ENCODE measurements at regions not wholly inside any gene's neighbourhood (a gene's known extent, or its start where the extent isn't known, plus 50 kb on each side); places are given as distances from the start of the nearest gene placed in this dataset.
A peak's percentile ranks its signal among the peaks of the same experiment; 100 is the strongest.
"Not testable (repeated sequence)": the region's sequence is repeated elsewhere in the genome, so short reads cannot be mapped to it uniquely, and the experiment has no call there.

GRCh38 chr6:164069350-164069990, 655.0 kb downstream of the QKI start:
- peak; percentile 28 for DNase-seq (ENCODE audit: low read depth)

- DNase-seq (ENCODE audit: low read depth): no peak
These were observed 654.0 kb downstream of the QKI start for GRCh38 chr6:164068527-164068926.

DNA sequence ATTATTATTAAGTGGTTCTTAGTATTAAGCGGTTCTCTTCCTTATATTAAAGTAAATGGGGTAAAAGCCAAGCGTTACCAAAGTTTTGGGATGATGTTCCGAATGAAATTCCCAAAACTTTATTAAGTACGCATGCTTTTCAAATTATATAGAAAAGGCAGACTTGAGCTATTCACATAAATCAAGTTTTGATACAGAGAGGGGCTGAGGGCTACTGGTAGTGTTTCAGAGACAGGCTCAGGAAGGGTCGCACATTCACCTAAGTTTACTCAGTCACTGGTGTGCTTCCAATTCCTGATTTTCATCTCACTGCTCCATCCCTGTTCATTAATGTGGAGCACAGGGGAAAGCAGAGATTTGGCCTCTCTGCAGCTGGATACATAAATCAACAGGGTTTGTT, 652.2 kb downstream of the QKI start:
- DNase-seq (ENCODE audit: low read depth): no peak

DNA sequence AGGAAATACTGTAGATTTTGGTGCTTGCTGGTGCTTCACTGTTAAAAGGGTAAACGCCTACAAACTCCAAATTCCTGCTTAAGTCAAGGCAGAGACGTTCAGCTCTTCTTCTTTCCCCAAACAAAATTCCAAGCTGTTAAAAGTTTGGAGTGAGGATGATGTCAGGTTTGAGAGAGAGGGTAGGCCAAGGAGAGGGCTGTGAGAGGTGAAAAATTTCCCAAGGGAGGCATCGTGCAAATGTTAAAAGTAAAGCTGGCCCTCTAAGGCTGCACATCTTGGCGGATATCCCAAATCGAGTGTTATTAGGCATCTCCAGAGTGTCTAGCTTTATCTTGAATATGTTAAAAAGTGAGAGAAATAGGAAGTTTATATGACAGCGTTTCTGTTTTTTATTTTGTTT, 651.8 kb downstream of the QKI start:
- DNase-seq (ENCODE audit: low read depth): no peak

GRCh38 chr6:164063346-164063745, 648.8 kb downstream of the QKI start:
- DNase-seq (ENCODE audit: low read depth): no peak

- DNase-seq (ENCODE audit: low read depth): no peak
These were observed 648.4 kb downstream of the QKI start for GRCh38 chr6:164062872-164063271.

DNA sequence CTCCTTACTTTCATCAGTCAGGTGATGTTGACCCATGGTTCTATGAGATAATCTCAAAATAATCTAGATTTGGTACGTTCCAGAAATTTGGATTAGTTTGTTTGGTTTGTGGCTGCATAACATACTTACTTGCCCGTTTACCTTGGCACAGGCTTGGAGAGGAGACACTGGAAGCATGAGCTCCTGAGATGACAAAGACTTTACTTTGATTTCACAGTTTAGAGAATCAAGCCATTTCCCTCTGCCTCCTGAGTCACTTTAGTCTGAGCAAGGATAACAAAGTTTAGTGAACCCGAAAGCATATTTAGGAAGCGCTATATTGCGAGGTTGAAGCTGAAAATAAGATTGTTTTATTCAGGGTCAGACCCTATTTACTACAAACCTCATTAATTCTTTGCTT, 643.4 kb downstream of the QKI start:
- DNase-seq (ENCODE audit: low read depth): no peak

DNA sequence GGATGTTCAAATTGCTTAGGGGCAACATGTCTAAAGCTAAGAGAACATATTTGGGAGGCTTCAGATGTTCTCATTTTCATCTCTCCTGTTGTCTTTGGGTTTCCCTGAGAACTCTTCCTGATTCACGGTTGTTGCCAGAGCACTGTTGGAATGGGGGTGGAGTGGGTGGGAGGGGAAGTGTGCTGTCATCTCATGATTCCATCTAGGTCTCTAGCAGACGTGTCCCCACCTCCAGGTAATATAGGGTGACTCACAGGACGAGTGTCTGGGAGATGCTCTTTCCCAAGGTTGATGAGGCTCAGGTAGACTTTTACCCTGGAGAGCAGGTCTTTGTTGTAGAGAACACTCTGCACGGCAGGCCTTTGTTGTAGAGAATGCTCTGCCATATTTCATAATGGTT, 636.9 kb downstream of the QKI start:
- no peak for DNase-seq (ENCODE audit: low read depth)

DNA sequence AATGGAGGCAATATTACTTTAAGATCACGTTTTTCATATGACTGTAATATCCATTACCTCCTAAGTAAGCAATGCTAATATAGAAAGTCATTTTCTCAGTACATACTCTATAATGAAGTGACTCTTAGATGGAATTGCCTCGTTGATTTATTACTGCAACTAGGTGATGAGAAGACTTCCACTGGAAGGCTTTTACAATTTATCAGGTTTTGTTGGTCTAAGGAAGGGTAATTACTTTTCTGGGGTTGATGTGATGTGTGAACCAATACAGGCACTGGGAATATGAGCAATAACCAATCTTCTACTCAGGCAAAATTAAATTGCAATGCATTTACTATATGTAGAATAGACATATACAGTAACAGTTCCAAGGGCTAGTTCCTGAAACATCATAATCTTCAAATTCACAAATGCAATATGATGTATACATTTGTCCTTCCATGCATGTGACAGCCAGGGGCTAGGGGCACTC, 635.0 kb downstream of the QKI start:
- DNase-seq (ENCODE audit: low read depth): no peak

- no peak for DNase-seq (ENCODE audit: low read depth)
These were observed 634.5 kb downstream of the QKI start for GRCh38 chr6:164048840-164049516.

DNA sequence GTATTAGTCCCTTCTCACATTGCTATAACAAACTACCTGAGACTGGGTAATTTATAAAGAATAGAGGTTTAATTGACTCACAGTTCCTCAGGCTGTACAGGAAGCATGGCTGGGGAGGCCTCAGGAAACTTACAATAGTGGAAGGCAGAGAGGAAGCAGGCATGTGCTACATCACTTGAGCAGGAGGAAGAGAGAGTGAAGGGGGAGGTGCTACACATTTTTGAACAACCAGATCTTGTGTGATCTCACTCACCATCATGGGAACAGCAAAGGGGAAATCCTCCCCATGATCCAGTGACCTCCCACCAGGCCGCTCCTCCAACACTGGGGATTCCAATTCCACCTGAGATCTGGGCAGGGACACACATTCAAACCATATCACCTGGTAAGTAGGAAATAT, 630.6 kb downstream of the QKI start:
- no peak for DNase-seq (ENCODE audit: low read depth)

GRCh38 chr6:164043656-164044055, 629.1 kb downstream of the QKI start:
- not testable (repeated sequence) for DNase-seq (ENCODE audit: low read depth)

DNA sequence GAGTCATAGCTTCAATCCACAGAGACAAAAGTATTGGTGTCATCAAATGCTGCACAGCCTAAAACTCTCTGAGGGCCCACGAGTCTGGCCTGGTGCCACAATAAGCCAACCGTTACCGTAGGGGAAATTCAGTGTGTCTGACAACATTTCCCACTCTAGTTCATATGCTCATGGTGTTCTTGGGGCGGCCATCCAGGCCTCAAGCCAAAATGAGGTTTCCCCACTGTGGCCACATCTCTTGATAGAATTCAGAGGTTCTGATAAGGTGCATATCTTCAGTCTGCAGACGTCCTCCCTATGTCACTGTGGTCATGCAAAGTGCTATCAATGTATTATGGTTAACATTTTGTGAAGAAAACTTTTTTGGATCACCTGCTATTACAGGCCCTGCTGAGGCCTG, 627.7 kb downstream of the QKI start:
- no peak for DNase-seq (ENCODE audit: low read depth)

DNA sequence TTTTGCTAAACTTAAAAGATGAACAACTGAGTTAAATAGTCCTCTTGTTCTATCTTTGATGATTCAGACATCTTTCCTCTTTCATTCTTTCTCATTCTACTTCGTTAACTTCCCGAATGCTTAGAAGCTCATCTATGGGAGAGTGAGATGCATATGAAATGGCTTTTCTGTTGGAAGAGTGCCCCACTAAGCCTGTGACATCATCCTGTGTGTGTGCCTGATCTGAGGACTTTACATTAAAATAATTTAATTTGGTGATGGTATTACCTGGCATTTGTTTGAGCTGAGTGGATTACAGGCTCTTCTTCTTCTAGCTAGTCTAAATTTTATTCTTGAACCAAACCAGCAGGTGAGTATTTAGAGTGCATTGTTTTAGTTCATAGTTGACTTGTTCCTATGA, 626.5 kb downstream of the QKI start:
- DNase-seq (ENCODE audit: low read depth): no peak

DNA sequence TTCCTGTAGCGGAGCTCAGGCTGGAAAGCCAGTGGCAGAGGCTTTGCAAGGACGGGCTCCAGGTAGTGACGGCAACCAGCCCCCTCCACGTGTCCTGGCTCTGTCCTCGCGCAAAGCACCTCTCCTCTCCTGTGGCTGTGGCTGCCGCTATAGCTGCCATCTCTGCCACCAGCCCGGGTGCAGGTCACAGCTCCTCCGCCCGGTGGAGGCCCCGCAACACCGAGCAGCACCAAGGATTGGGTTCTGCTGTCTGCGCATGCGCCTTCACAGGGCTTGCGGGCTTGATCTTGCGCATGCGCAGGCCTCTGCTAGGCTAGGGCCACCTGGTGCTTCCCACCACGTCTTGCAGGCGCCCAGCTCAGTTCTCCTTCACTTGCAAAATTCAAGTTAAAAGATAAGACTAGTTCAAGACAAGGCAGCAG, 625.4 kb downstream of the QKI start:
- DNase-seq (ENCODE audit: low read depth): no peak

DNA sequence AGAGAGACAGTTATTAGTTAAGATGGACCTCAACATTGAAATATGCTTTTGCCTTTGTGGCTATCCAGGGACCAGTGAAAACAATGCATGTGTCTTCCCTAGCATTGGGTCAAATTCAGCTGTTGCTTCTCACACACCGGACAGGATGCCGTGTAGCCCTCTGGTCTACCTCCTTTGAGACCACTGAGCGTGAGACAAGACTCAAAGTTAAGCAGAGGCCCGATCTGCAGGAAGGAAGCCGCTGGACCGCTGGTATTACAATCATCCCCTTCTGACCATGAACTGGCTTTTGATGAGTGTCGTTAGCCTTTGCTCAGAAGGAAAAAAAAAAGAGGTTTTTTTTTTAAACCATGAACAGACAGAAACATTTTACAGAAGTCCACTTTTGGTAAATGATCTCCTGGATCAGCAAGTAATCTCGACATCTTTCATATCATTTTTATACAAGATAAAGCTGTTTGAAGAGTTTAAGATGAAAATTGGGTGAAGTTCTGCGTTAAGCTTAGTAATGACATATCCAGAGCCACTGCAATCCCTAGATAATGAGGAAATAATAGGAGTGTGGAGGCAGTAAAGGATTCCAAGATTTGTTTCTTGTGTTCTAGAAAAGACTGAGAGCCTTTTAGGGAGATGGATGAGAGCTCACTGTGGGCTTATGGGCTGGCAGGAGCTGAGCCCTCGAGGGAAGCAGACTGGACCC, 622.8 kb downstream of the QKI start:
- no peak for DNase-seq (ENCODE audit: low read depth)

GRCh38 chr6:164035900-164036485, 621.5 kb downstream of the QKI start:
- no peak for DNase-seq (ENCODE audit: low read depth)

- DNase-seq (ENCODE audit: low read depth): peak; percentile 5
These were observed 620.2 kb downstream of the QKI start for GRCh38 chr6:164034602-164035140.

DNA sequence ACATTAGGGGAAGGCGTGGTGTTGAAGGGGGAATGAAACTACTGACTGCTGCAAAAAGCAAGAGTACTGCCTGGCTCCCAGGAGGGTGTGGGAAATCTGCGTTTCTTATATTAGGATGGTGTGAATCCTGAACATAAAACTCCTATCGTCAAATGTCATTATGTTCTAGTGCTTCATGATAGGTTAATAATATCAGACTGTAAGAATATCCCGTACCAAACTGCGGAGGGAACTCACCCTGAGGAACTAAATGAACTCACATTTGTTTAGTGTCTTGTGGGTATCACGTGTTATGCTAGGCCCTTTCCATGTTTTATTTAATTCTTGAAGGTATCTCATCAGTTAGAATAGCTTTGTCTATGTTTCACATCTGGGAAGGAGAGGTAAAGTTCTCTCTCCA, 610.7 kb downstream of the QKI start:
- no peak for DNase-seq (ENCODE audit: low read depth)

DNA sequence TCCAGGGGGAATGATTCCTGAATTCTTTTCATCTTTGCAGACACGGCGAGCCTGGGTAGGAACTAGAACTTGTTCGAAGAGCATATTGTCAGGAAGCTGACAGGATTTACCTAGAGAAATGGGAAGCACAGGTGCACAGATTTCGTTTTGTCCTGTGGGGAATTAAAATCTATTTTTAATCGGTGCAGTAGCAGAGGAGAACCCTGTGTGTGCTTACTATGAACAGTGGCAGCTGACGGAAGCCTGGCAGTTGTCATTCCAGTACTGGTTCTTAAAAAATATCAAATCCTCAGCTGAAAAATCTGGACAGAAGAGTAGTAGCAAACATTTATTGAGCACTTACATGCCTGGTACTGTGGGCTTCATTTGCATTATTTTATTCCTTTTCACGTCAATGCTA, 609.0 kb downstream of the QKI start:
- DNase-seq (ENCODE audit: low read depth): no peak

DNA sequence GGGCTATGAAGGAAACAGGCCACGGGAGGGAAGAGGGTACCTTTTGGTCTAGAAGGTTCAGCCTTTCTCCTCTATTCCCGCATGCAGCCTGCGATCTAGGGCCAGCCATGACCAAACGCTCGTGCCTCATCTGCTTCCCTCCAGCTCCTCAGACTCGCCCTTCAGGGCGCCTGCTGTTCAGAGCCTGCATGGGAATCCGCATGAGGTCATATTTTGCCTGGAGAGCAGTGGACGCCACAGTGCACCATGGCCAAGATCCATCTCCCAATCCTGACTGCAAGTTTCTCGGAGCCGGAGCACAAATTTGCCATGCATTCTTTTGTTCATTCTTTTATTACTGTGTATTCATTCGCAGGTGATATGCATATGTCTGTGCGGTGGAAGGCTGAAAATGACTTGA, 608.1 kb downstream of the QKI start:
- DNase-seq (ENCODE audit: low read depth): no peak

GRCh38 chr6:164021589-164022250, 607.2 kb downstream of the QKI start:
- no peak for DNase-seq (ENCODE audit: low read depth)
